Left cardiac atrium (tissue), 4 donors: ENCODE measurements at regions not wholly inside any gene's neighbourhood (a gene's known extent, or its start where the extent isn't known, plus 50 kb on each side); places are given as distances from the start of the nearest gene placed in this dataset.

ENCODE experiments used
- ATAC-seq, 2 donors: fragments of 200-7000 bp; cut with Tn5 transposase; one replicate each; pipeline ENCODE4 v1.9.1; 2020; ENCODE audit warnings: mild to moderate bottlenecking in 2 of 2, moderate library complexity in 2 of 2
- DNase-seq: peaks from one replicate; pipeline ENCODE4 v3.0.0-alpha.2; 2020
- intact Hi-C, 2 donors: fragments of 100-400 bp; cut with DNase I; formaldehyde crosslinking; loops; one replicate each; pipeline versions ENCODE4 v1.14.1 to v1.15.1; 2022 to 2023
- donor health status: DM: no; HTN: yes; CAD: no.
- donor health status: DM: no; HTN: yes; CAD: no; lungs with severe emphysema.
- donor health status: DM: yes; HTN: yes; CAD: no.
- donor health status: Dilated cardiomyopathy.

DNA sequence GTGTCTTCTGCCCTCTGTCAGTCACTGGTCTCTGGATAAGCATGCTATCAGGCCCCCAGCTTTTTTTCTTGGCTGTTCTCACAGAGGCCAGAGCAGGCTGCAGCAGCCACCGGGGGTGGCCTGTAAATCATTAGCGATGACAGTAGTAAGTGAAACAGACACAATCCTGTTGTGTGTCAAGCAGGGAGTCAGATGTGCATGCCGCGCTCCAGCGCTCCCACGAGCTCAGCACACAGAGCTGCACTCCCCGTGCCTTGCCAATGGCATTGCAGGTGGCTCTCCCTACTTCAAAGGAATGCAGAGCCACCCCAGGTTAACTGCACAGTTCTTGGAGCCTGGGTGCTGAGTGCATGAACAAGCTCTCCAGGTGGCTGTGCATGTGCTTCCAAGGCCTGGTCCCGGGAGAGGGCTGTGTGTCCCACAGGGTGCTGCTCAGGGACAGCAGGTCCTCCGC lies 226.1 kb downstream of the GLRX3 start:
- no peak for DNase-seq
- intact Hi-C loops, result no loop called here
- ATAC-seq, result peak; percentile 80 to 93

GRCh38 chr10:130363051-130363450 lies 226.9 kb downstream of the GLRX3 start:
- DNase-seq (no peak), ATAC-seq (no peak)
- intact Hi-C loops, result no loop called here

DNA sequence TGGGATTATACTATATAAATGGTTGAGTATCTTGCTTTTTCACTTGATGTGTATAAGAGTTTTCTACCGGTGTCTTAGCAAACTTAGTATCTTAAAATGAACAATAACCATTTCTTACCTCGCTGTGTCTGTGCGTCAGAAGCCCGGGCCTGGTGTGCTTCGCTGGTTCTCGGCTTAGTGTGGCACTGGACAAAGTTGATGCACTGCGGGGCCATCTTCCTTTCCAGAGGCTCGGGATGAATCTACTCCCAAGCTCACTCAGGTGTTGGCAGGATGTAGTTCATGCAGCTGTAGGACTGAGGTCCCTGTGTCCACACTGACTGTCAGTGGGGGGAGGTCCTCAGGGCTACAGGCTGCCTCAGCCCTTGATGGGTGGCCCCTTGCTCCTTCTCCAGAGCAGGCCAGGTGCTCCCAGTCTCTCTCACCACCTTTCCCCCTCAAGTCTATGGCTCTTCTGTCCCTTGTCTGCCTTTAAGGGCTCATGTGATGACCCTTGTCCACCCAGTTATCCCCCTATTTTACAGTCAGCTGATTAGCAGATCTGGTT lies 227.8 kb downstream of the GLRX3 start:
- DNase-seq (no peak), ATAC-seq (no peak)
- intact Hi-C loops, result no loop called here

GRCh38 chr10:130364631-130365411 lies 228.6 kb downstream of the GLRX3 start:
- DNase-seq (no peak), ATAC-seq (no peak)
- intact Hi-C loops, result no loop called here

DNA sequence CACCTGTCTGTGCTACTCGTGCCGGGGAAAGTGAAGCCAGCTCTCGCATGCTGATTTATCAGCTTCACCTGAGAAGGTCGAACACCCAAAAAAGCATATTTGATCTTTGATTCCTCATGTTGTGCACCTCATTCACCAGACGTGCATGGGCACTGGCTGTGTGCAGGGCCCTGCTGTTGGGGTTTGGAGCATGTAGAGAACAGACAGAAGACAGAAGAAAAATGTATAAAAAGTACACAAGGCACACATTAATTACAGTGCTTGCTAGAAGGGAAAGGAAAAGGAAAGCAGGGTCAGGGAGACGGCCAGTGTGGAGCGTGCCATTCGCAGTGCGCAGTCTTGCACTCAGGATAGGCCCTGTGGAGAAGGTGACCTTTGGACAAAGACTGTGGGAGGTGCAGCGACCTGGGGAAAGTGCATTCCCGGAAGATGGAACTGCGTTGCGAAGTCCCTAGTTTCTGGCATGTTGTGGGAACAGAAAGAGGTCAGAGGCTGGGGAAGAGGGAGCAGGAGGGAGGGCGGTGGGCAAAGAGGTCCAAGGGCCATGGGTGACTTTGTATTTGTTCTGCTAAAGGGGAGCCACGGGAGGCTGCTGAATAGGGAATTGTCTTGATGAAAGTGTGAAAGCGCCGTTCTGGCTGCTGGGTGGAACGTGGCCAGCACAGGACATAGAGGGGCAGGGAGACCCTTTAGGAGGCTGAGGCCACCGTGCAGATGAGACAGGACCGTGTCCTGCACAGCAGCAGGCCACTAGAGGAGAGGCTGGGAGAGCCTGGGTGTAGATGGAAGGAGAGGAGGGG lies 232.8 kb downstream of the GLRX3 start:
- intact Hi-C loops, result no loop called here
- no peak for ATAC-seq
- DNase-seq, result no peak

- intact Hi-C loops, result no loop called here
- DNase-seq, result no peak
- ATAC-seq, result no peak
Observed at GRCh38 chr10:130369645-130370381, 233.6 kb downstream of the GLRX3 start.

DNA sequence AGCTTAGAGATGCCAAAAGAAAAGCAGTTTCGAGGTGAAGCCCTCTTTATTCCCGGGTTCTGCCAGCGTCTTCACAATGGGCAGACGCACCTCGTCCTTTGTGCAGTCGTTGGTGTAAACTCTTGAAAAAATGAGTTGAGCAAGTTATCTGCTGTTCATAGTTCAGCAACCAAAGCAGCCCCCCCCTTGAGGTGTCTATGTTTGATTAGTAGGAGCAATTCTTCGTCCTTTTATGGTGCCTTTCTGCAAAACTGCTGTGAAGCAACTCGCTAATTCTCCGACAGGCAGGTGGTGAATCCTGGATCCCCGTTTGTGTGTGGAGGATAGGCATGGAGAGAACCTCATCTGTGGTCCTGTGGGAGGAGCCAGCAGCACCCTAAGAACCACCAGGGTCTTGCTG lies 234.5 kb downstream of the GLRX3 start:
- intact Hi-C loops, result no loop called here

GRCh38 chr10:130371156-130371555 lies 235.0 kb downstream of the GLRX3 start:
- ATAC-seq (no peak), DNase-seq (no peak)
- intact Hi-C loops, result no loop called here

More for the DNA sequence above, 234.5 kb downstream of the GLRX3 start:
- DNase-seq, result no peak
- no peak for ATAC-seq

GRCh38 chr10:130371666-130372065 lies 235.5 kb downstream of the GLRX3 start:
- DNase-seq (no peak), ATAC-seq (no peak)
- intact Hi-C loops, result no loop called here

- intact Hi-C loops, result no loop called here
- peak in 1 of 2 donors; percentile 22 for ATAC-seq
- no peak for DNase-seq
Observed at GRCh38 chr10:130372222-130372621, 236.0 kb downstream of the GLRX3 start.

DNA sequence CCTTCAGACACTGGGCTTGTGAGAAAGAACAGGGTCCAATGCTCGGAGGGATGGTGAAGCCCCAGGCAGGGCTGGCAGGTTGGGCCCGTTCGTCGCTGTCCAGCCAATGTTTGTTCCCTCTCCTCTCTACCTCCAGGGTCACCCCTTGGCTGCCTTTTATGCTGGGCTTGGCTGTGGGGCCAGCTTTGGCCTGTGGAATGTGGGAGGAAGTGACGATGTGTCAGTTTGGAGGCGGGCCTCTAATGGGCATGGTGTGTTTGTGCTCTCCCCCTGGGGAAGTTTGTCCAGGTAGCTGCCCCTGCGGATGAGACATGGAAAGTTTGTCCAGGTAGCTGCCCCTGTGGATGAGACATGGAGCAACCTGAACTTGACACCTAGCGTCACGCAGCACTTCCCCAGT lies 236.7 kb downstream of the GLRX3 start:
- ATAC-seq, result no peak
- intact Hi-C loops, result no loop called here
- no peak for DNase-seq

DNA sequence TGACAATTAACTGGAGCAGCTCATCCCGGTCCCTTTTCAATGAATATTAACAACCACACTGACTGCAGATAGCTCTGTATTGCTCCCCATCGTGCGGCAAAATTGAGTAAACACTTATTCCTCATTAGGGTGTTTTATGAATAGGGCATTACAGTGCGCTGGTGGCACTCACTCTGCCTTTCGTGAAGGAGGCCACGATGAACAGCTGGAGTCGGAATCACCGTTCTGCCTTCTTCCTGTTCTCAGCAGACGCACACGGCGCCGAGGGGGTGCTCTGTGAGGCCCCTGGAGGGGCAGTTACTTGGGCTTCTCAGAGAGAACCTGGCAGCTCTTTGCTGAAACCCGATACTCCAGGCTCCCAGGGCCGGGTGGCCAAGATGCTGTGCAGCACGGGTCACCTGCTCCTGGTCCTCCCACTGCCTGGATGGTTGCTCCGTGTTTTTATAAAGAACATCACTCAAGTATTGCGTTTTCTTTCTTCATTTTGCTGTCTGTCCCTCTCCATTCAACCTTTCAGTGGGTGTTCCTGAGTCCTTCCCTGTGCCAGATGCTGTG lies 241.9 kb downstream of the GLRX3 start:
- DNase-seq, result no peak
- no peak for ATAC-seq
- intact Hi-C loops, result no loop called here

DNA sequence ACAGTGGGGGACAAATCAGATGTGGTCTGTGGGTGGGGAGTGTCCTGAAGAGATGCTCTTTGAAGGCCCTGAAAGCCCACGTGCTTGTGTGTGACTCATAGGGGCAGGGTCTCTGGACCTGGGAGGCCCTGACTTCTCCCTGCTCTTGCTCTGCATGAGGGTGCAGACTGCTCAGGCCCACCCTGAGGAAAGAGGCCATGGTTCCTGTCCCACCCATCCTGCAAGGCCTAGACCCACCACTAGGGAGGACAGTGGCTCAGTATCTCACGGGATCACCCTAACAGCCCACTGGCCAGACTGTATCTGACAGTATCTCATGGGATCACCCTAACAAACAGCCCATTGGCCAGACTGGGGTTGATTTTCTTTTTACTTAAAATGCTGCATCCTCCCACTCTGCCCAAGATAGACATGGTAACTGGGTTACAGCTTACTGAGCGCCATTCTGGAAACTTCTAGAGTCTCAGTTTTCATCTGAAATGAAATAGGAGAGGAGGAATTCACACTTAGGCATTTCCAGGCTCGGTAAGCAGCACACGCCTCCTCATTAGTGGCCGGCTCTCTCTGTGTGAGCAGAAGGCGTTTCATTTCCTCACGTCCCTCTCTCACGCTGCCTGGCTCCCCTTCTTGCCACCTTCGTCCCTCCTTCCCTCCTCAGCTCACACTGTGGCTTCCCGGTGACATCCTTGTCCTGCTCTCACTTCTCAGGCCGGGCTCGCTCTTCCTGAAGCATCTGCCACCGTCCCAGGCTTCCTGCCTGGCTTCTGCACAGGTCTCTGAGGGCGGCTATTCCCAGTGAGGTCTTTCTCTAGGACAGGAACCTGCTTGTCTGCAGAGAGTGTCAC lies 242.6 kb downstream of the GLRX3 start:
- ATAC-seq (no peak), DNase-seq (no peak)
- intact Hi-C loops, result no loop called here

- intact Hi-C loops, result no loop called here
- ATAC-seq (no peak), DNase-seq (no peak)
Observed at GRCh38 chr10:130380056-130380455, 243.9 kb downstream of the GLRX3 start.

DNA sequence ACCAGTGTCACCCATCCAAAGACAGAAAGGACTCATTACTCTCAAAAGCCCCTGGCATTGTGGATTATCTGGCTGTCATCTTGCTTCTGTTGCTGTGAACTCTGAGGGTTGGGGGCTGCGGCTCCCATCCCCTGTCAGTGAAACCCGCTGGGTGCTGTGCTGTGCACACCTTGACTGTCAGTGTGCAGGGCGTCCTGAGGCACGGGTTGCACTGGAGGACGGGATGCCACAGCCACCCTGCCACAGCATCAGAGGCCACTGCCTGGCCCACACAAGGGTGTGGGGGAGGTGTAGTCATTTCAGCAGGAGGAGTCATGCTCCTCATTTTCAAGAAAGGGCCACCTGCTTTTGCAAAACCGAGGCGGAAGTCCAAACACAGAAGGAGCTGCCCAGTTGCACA lies 245.8 kb downstream of the GLRX3 start:
- no peak for ATAC-seq
- no peak for DNase-seq

GRCh38 chr10:130387936-130388580 lies 251.9 kb downstream of the GLRX3 start:
- ATAC-seq, result no peak
- intact Hi-C loops, result no loop called here
- no peak for DNase-seq

More for the DNA sequence above, 245.8 kb downstream of the GLRX3 start:
- intact Hi-C loops, result no loop called here

DNA sequence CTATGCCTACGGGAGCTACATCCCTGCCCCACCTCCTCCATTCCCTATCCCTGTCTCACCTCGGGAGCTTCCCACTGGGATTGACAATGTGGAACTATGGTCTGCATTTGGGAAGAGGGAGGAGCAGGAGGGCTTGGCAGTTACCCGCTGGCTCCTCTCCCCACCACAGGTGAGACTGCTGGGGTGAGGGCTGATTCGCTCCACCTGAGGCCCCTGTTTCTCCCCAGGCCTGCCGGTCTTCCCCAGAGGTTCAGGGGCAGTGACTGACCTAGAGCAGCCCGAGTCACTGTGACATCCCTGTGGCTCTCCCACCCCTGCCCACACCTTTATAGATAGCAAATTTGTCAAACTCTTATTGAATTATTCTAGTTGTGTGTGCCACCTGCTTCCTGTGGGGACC lies 252.6 kb downstream of the GLRX3 start:
- DNase-seq, result no peak
- intact Hi-C loops, result no loop called here
- no peak for ATAC-seq

GRCh38 chr10:130389906-130390305 lies 253.7 kb downstream of the GLRX3 start:
- intact Hi-C loops, result no loop called here
- no peak for DNase-seq
- ATAC-seq, result no peak
